ENCODE measurements at regions not wholly inside any gene's neighbourhood (a gene's known extent, or its start where the extent isn't known, plus 50 kb on each side); places are given as distances from the start of the nearest gene placed in this dataset.

GRCh38 chr10:20993830-20994527 is 96.9 kb upstream of the NEBL start:
- no peaks in the 10 kb centered on the region for H3K27me3 ChIP-seq
- no peak overlapping the region for H3K27ac ChIP-seq
- DNase-seq (ENCODE audit: low spot score in 2 of 2), result no peak
- intact Hi-C loops (cut with DNase I; ENCODE audit: low total_unique reads), result no loop called here
- H3K4me1 ChIP-seq, result no peaks in the 10 kb centered on the region
- H3K36me3 ChIP-seq, result no peaks in the 10 kb centered on the region
- TF ChIP-seq CTCF (IDR thresholded peaks at IDR 0.05) (no peak), POLR2A (IDR thresholded peaks at IDR 0.05) (no peak), POLR2AphosphoS5 (IDR thresholded peaks at IDR 0.05) (no peak)
- H3K9me3 ChIP-seq, result no peaks in the 10 kb centered on the region
- H3K4me3 ChIP-seq, result no peak overlapping the region

- TF ChIP-seq POLR2A (IDR thresholded peaks at IDR 0.05) (no peak), CTCF (IDR thresholded peaks at IDR 0.05) (no peak), POLR2AphosphoS5 (IDR thresholded peaks at IDR 0.05) (no peak)
- H3K9me3 ChIP-seq, result no peaks in the 10 kb centered on the region
- intact Hi-C loops (cut with DNase I; ENCODE audit: low total_unique reads), result no loop called here
- H3K4me3 ChIP-seq, result no peak overlapping the region
- H3K27me3 ChIP-seq, result no peaks in the 10 kb centered on the region
- no peaks in the 10 kb centered on the region for H3K4me1 ChIP-seq
- no peaks in the 10 kb centered on the region for H3K36me3 ChIP-seq
- H3K27ac ChIP-seq, result no peak overlapping the region
- DNase-seq (ENCODE audit: low spot score in 2 of 2), result no peak
Measured at GRCh38 chr10:20993389-20993788, 96.3 kb upstream of the NEBL start.

- TF ChIP-seq POLR2A (IDR thresholded peaks at IDR 0.05) (no peak), POLR2AphosphoS5 (IDR thresholded peaks at IDR 0.05) (no peak), CTCF (IDR thresholded peaks at IDR 0.05) (no peak)
- H3K4me3 ChIP-seq, result no peak overlapping the region
- intact Hi-C loops (cut with DNase I; ENCODE audit: low total_unique reads), result loop anchor here (2.0 kb wide), 1 partner anchor 33 kb away; no protein-coding TSS in a partner anchor
- H3K27ac ChIP-seq, result no peak overlapping the region
- no peaks in the 10 kb centered on the region for H3K4me1 ChIP-seq
- H3K9me3 ChIP-seq, result no peaks in the 10 kb centered on the region
- no peaks in the 10 kb centered on the region for H3K27me3 ChIP-seq
- DNase-seq (ENCODE audit: low spot score in 2 of 2), result no peak
- no peaks in the 10 kb centered on the region for H3K36me3 ChIP-seq
Measured at GRCh38 chr10:20991526-20991925, 94.4 kb upstream of the NEBL start.

- Histone ChIP-seq H3K27me3 (no peaks in the 10 kb centered on the region), H3K4me3 (no peak overlapping the region), H3K4me1 (no peaks in the 10 kb centered on the region), H3K36me3 (no peaks in the 10 kb centered on the region), H3K9me3 (no peaks in the 10 kb centered on the region), H3K27ac (no peak overlapping the region)
- intact Hi-C loops (cut with DNase I; ENCODE audit: low total_unique reads), result loop anchor here (2.0 kb wide), 1 partner anchor 34 kb away; no protein-coding TSS in a partner anchor
- TF ChIP-seq POLR2A (IDR thresholded peaks at IDR 0.05), result no peak
- no peak for TF ChIP-seq CTCF (IDR thresholded peaks at IDR 0.05)
- TF ChIP-seq POLR2AphosphoS5 (IDR thresholded peaks at IDR 0.05), result no peak
- no peak for DNase-seq (ENCODE audit: low spot score in 2 of 2)
Measured at GRCh38 chr10:20990604-20991003, 93.5 kb upstream of the NEBL start.

GRCh38 chr10:20988357-20988983 is 91.4 kb upstream of the NEBL start:
- Histone ChIP-seq H3K36me3 (no peaks in the 10 kb centered on the region), H3K27ac (no peak overlapping the region), H3K9me3 (no peaks in the 10 kb centered on the region), H3K27me3 (no peaks in the 10 kb centered on the region), H3K4me3 (no peak overlapping the region), H3K4me1 (no peaks in the 10 kb centered on the region)
- intact Hi-C loops (cut with DNase I; ENCODE audit: low total_unique reads), result no loop called here
- no peak for TF ChIP-seq POLR2A (IDR thresholded peaks at IDR 0.05)
- no peak for TF ChIP-seq CTCF (IDR thresholded peaks at IDR 0.05)
- no peak for TF ChIP-seq POLR2AphosphoS5 (IDR thresholded peaks at IDR 0.05)
- no peak for DNase-seq (ENCODE audit: low spot score in 2 of 2)

All from breast epithelium (tissue), 4 donors.